Stimulated activated naive B cell treated with anti-CD40 and anti-IgM and Interleukin-4, amounts not matched to agents 10 μg/mL and 1 μg/mL and 100 μg/mL, for 72 hours (primary cell): ENCODE measurements at regions not wholly inside any gene's neighbourhood (a gene's known extent, or its start where the extent isn't known, plus 50 kb on each side); places are given as distances from the start of the nearest gene placed in this dataset.
A peak's percentile ranks its signal among the peaks of the same experiment; 100 is the strongest.
"Not testable (repeated sequence)": the region's sequence is repeated elsewhere in the genome, so short reads cannot be mapped to it uniquely, and the experiment has no call there.

Experiments
- ATAC-seq, 2 donors: fragments of 150-1000 bp; cut with Tn5 transposase; replicated peaks; 2 replicates each; pipeline ENCODE4 v1.10.0; 2021; ENCODE audit warnings: moderate library complexity in 1 of 2
- DNase-seq: peaks from one replicate; pipeline ENCODE4 v3.0.0; 2021
- H3K27ac Mint-ChIP-seq: one replicate; pipeline ENCODE4 v1.8.0; 2022; ENCODE audit warnings: mild to moderate bottlenecking, mixed read lengths
- H3K27me3 Mint-ChIP-seq, 2 donors: one replicate each; pipeline ENCODE4 v1.8.0; 2022; ENCODE audit warnings: mixed read lengths in 2 of 2
- H3K36me3 Mint-ChIP-seq, 2 donors: one replicate each; pipeline ENCODE4 v1.8.0; 2022; ENCODE audit warnings: mixed read lengths in 2 of 2, mild to moderate bottlenecking in 1 of 2
- H3K4me1 Mint-ChIP-seq, 2 donors: one replicate each; pipeline ENCODE4 v1.8.0; 2022; ENCODE audit warnings: mixed read lengths in 2 of 2, mild to moderate bottlenecking in 1 of 2
- H3K4me3 Mint-ChIP-seq, 2 donors: one replicate each; pipeline ENCODE4 v1.8.0; 2022; ENCODE audit warnings: mild to moderate bottlenecking in 2 of 2, mixed read lengths in 2 of 2, moderate library complexity in 1 of 2
- H3K9me3 Mint-ChIP-seq, 2 donors: one replicate each; pipeline ENCODE4 v1.8.0; 2022; ENCODE audit warnings: mixed read lengths in 2 of 2, mild to moderate bottlenecking in 1 of 2

GRCh38 chrX:55326985-55327384, 62.3 kb upstream of the PAGE3 start:
- no peak overlapping the region for H3K27ac Mint-ChIP-seq
- no peak overlapping the region for H3K4me3 Mint-ChIP-seq
- peaks cover 0 to 3% of the 10 kb centered on the region in 2 donors for H3K9me3 Mint-ChIP-seq
- H3K36me3 Mint-ChIP-seq, result no peaks in the 10 kb centered on the region
- no peak for DNase-seq
- H3K4me1 Mint-ChIP-seq, result no peaks in the 10 kb centered on the region
- H3K27me3 Mint-ChIP-seq, result peaks cover 9 to 36% of the 10 kb centered on the region in 2 donors
- no peak for ATAC-seq

- H3K4me1 Mint-ChIP-seq, result no peaks in the 10 kb centered on the region
- ATAC-seq (no peak), DNase-seq (no peak)
- H3K27me3 Mint-ChIP-seq, result peaks cover 0 to 15% of the 10 kb centered on the region in 2 donors
- no peaks in the 10 kb centered on the region for H3K9me3 Mint-ChIP-seq
- H3K36me3 Mint-ChIP-seq, result no peaks in the 10 kb centered on the region
- no peak overlapping the region for H3K4me3 Mint-ChIP-seq
- no peak overlapping the region for H3K27ac Mint-ChIP-seq
Observed at GRCh38 chrX:55335296-55335695, 70.6 kb upstream of the PAGE3 start.

- H3K4me1 Mint-ChIP-seq, result no peaks in the 10 kb centered on the region
- no peak overlapping the region for H3K27ac Mint-ChIP-seq
- H3K4me3 Mint-ChIP-seq, result no peak overlapping the region
Observed at GRCh38 chrX:55336176-55336575, 71.5 kb upstream of the PAGE3 start.

GRCh38 chrX:55340896-55341433, 76.2 kb upstream of the PAGE3 start:
- no peak overlapping the region for H3K27ac Mint-ChIP-seq
- ATAC-seq (no peak), DNase-seq (no peak)
- H3K4me3 Mint-ChIP-seq, result no peak overlapping the region
- peaks cover 0 to 5% of the 10 kb centered on the region in 2 donors for H3K4me1 Mint-ChIP-seq
- no peaks in the 10 kb centered on the region for H3K36me3 Mint-ChIP-seq
- peaks cover 9 to 18% of the 10 kb centered on the region in 2 donors for H3K27me3 Mint-ChIP-seq
- no peaks in the 10 kb centered on the region for H3K9me3 Mint-ChIP-seq

More at GRCh38 chrX:55336176-55336575, 71.5 kb upstream of the PAGE3 start:
- Mint-ChIP-seq H3K9me3 (no peaks in the 10 kb centered on the region), H3K36me3 (no peaks in the 10 kb centered on the region), H3K27me3 (peaks cover 0 to 18% of the 10 kb centered on the region in 2 donors)
- DNase-seq (no peak), ATAC-seq (no peak)

- Mint-ChIP-seq H3K27me3 (peaks cover 9 to 18% of the 10 kb centered on the region in 2 donors), H3K4me1 (peaks cover 0 to 5% of the 10 kb centered on the region in 2 donors), H3K36me3 (no peaks in the 10 kb centered on the region), H3K4me3 (peak overlapping the region in 1 of 2 donors; percentile 37), H3K27ac (no peak overlapping the region), H3K9me3 (no peaks in the 10 kb centered on the region)
- peak; percentile 5 for DNase-seq
- ATAC-seq, result peak; percentile 45 to 67
Observed at GRCh38 chrX:55342533-55343501, 78.1 kb upstream of the PAGE3 start.

GRCh38 chrX:55356609-55357008, 91.9 kb upstream of the PAGE3 start:
- ATAC-seq (no peak), DNase-seq (no peak)
- Mint-ChIP-seq H3K36me3 (no peaks in the 10 kb centered on the region), H3K27ac (no peak overlapping the region), H3K4me3 (no peak overlapping the region), H3K4me1 (no peaks in the 10 kb centered on the region), H3K9me3 (peaks cover 0 to 2% of the 10 kb centered on the region in 2 donors), H3K27me3 (peaks cover 14 to 25% of the 10 kb centered on the region in 2 donors)

GRCh38 chrX:55357236-55357635, 92.5 kb upstream of the PAGE3 start:
- ATAC-seq, result no peak
- DNase-seq, result no peak
- Mint-ChIP-seq H3K4me3 (no peak overlapping the region), H3K9me3 (peaks cover 0 to 2% of the 10 kb centered on the region in 2 donors), H3K27me3 (peaks cover 14 to 19% of the 10 kb centered on the region in 2 donors), H3K27ac (no peak overlapping the region), H3K36me3 (no peaks in the 10 kb centered on the region), H3K4me1 (no peaks in the 10 kb centered on the region)

- H3K4me1 Mint-ChIP-seq, result no peaks in the 10 kb centered on the region
- ATAC-seq, result no peak
- no peak for DNase-seq
- H3K27ac Mint-ChIP-seq, result no peak overlapping the region
- peaks cover 0 to 2% of the 10 kb centered on the region in 2 donors for H3K36me3 Mint-ChIP-seq
- peaks cover 3 to 6% of the 10 kb centered on the region in 2 donors for H3K9me3 Mint-ChIP-seq
- no peak overlapping the region for H3K4me3 Mint-ChIP-seq
- H3K27me3 Mint-ChIP-seq, result peaks cover 0 to 30% of the 10 kb centered on the region in 2 donors
Observed at GRCh38 chrX:55379396-55379795, 72.5 kb upstream of the MAGEH1 start.

GRCh38 chrX:55389376-55389775, 62.6 kb upstream of the MAGEH1 start:
- Mint-ChIP-seq H3K9me3 (peaks cover 3 to 22% of the 10 kb centered on the region in 2 donors), H3K4me3 (no peak overlapping the region), H3K27ac (no peak overlapping the region), H3K27me3 (peaks cover 20 to 26% of the 10 kb centered on the region in 2 donors), H3K4me1 (no peaks in the 10 kb centered on the region), H3K36me3 (peaks cover 0 to 7% of the 10 kb centered on the region in 2 donors)
- no peak for DNase-seq
- ATAC-seq, result no peak

- not testable (repeated sequence) for H3K36me3 Mint-ChIP-seq, H3K4me1 Mint-ChIP-seq, H3K4me3 Mint-ChIP-seq, H3K27ac Mint-ChIP-seq, H3K9me3 Mint-ChIP-seq, ATAC-seq, DNase-seq, H3K27me3 Mint-ChIP-seq
Observed at GRCh38 chrX:55396836-55397235, 55.1 kb upstream of the MAGEH1 start.
